Endothelial cell of umbilical vein (primary cell): ENCODE measurements at regions not wholly inside any gene's neighbourhood (a gene's known extent, or its start where the extent isn't known, plus 50 kb on each side); places are given as distances from the start of the nearest gene placed in this dataset.

Experiments used
- BruUV-seq: library from RNA; stranded (reverse); fragments of 400-500 nt; replicated peaks from 2 replicates; lab custom pipeline; 2021; lab: Mats Ljungman, UMichigan
- CTCF ChIA-PET: fragments of 300-600, 350-600 bp; sonication (Branson Sonifier 250); formaldehyde crosslinking; loops from one replicate; lab custom pipeline; 2021; ENCODE audit warnings: antibody characterized with exemption, inconsistent platforms; lab: Charles Lee
- POLR2A ChIA-PET: fragments of 300-600, 350-600 bp; sonication (Branson Sonifier 250); formaldehyde crosslinking; loops from one replicate; lab custom pipeline; 2021; ENCODE audit warnings: antibody characterized with exemption, inconsistent platforms; lab: Charles Lee
- DNase-seq: peaks from one replicate; pipeline ENCODE4 v3.0.0-alpha.2; 2011; ENCODE audit warnings: low read depth, low spot score
- FAIRE-seq: peaks from 2 replicates; lab custom pipeline; 2011; peaks lifted over from hg19 to GRCh38; lab: Jason Lieb, UNC
- H2AFZ ChIP-seq: 2 replicates; pipeline ENCODE4 v1.6.0; 2012; ENCODE audit warnings: low read depth, low read length, control low read depth, inconsistent platforms
- H3K27ac ChIP-seq: 2 replicates; pipeline ENCODE4 v1.5.1; 2011; ENCODE audit warnings: low read depth, mild to moderate bottlenecking, control low read depth, low read length, moderate library complexity; ENCODE audit not compliant: insufficient read depth
- H3K27me3 ChIP-seq, 2 experiments: 2 replicates each; pipeline versions ENCODE4 v1.6.0 to v1.6.1; 2011; ENCODE audit warnings: low read length in 2 of 2, mixed read lengths in 1 of 2; ENCODE audit not compliant: control insufficient read depth in 2 of 2, insufficient read depth in 2 of 2
- H3K36me3 ChIP-seq, 2 experiments: 2 replicates in 1 of 2; 3 replicates in 1 of 2; pipeline ENCODE4 v1.5.1; 2011; ENCODE audit warnings: low read length in 2 of 2, mild to moderate bottlenecking in 1 of 2, moderate library complexity in 1 of 2; ENCODE audit not compliant: control insufficient read depth in 2 of 2, insufficient read depth in 2 of 2; ENCODE audit errors: extremely low read depth in 1 of 2
- H3K4me1 ChIP-seq: 3 replicates; pipeline ENCODE4 v1.5.1; 2011; ENCODE audit warnings: mild to moderate bottlenecking, low read length; ENCODE audit not compliant: control insufficient read depth, insufficient read depth; ENCODE audit errors: extremely low read depth
- H3K4me2 ChIP-seq: 2 replicates; pipeline ENCODE4 v1.6.1; 2011; ENCODE audit warnings: low read length, control low read depth, mixed read lengths; ENCODE audit not compliant: insufficient read depth
- H3K4me3 ChIP-seq, 3 experiments: fragments of 200-600 bp in 1 of 3; sonication (generic), shearing (Covaris generic) in 1 of 3; replicated peaks in 1 of 3; 2 replicates each; pipeline ENCODE4 v1.5.1; 2011 to 2016; ENCODE audit warnings: control low read depth in 3 of 3, low read length in 3 of 3, mild to moderate bottlenecking in 2 of 3, inconsistent platforms in 1 of 3, low read depth in 1 of 3, moderate library complexity in 1 of 3; ENCODE audit not compliant: insufficient read depth in 1 of 3
- H3K79me2 ChIP-seq: 2 replicates; pipeline ENCODE4 v1.6.0; 2012; ENCODE audit warnings: low read length, inconsistent platforms; ENCODE audit not compliant: control insufficient read depth, insufficient read depth
- H3K9ac ChIP-seq: replicated peaks from 2 replicates; pipeline ENCODE3; 2011; ENCODE audit warnings: low read length, control low read depth; ENCODE audit not compliant: insufficient read depth; ENCODE audit errors: extremely low read depth
- H3K9me1 ChIP-seq: replicated peaks from 3 replicates; pipeline ENCODE4 v1.6.0; 2011; ENCODE audit warnings: mild to moderate bottlenecking, low read length; ENCODE audit not compliant: control insufficient read depth, insufficient read depth; ENCODE audit errors: extremely low read depth
- H3K9me3 ChIP-seq: replicated peaks from 2 replicates; pipeline ENCODE4 v1.5.1; 2012; ENCODE audit warnings: low read length, inconsistent platforms; ENCODE audit not compliant: control insufficient read depth, insufficient read depth
- H4K20me1 ChIP-seq: replicated peaks from 2 replicates; pipeline ENCODE3; 2011; ENCODE audit warnings: mild to moderate bottlenecking, low read length; ENCODE audit not compliant: control insufficient read depth, insufficient read depth; ENCODE audit errors: extremely low read depth
- CTCF ChIP-seq, 2 donors: IDR thresholded peaks; 1 replicate in 1 of 2; 2 replicates in 1 of 2; pipeline ENCODE4 v1.5.1; 2011; ENCODE audit warnings: low read length in 2 of 2, mild to moderate bottlenecking in 2 of 2, moderate library complexity in 2 of 2, control low read depth in 1 of 2, inconsistent platforms in 1 of 2, low read depth in 1 of 2; ENCODE audit not compliant: insufficient read depth in 1 of 2; ENCODE audit errors: extremely low read depth in 1 of 2
- EZH2 ChIP-seq: IDR thresholded peaks from 2 replicates; pipeline ENCODE4 v1.6.1; 2012; ENCODE audit warnings: borderline replicate concordance, low read depth, mild to moderate bottlenecking, moderate library complexity, low read length, inconsistent platforms; ENCODE audit not compliant: severe bottlenecking
- FOS ChIP-seq: IDR thresholded peaks from 2 replicates; pipeline ENCODE4 v1.6.1; 2011; ENCODE audit warnings: mild to moderate bottlenecking, low read length, moderate library complexity, borderline replicate concordance; ENCODE audit not compliant: insufficient read depth
- GATA2 ChIP-seq: IDR thresholded peaks from 2 replicates; pipeline ENCODE4 v1.7.0; 2011; ENCODE audit warnings: low read depth, mild to moderate bottlenecking, moderate library complexity, mixed read lengths, low read length; ENCODE audit not compliant: insufficient read length, insufficient read depth
- JUN ChIP-seq: IDR thresholded peaks from 2 replicates; pipeline ENCODE4 v1.6.1; 2011; ENCODE audit warnings: borderline replicate concordance, low read depth; ENCODE audit not compliant: insufficient read length, insufficient read depth
- MAX ChIP-seq: IDR thresholded peaks from 2 replicates; pipeline ENCODE4 v1.6.1; 2011; ENCODE audit not compliant: insufficient read depth, insufficient read length
- MYC ChIP-seq: IDR thresholded peaks from one replicate; pipeline ENCODE4 v1.6.1; 2011; ENCODE audit warnings: mild to moderate bottlenecking, low read depth, low read length
- POLR2A ChIP-seq: IDR thresholded peaks from 2 replicates; pipeline ENCODE4 v1.6.1; 2012; ENCODE audit warnings: low read depth, mild to moderate bottlenecking, control low read depth, low read length
- POLR2AphosphoS5 ChIP-seq: IDR thresholded peaks from 2 replicates; pipeline ENCODE4 v1.6.1; 2012; ENCODE audit warnings: low read depth, mild to moderate bottlenecking, control low read depth, low read length, moderate library complexity; ENCODE audit not compliant: insufficient read depth
- dilution Hi-C: fragments of 300-500 bp; cut with MboI; formaldehyde crosslinking; loops from one replicate; pipeline ENCODE4 v1.15.0; 2019; ENCODE audit warnings: low sequenced_read_pairs; ENCODE audit not compliant: extremely low pct_ligation_motif_present
- intact Hi-C: fragments of 100-400 bp; cut with micrococcal nuclease; formaldehyde crosslinking; loops from one replicate; pipeline ENCODE4 v1.10.0; 2022

- Histone ChIP-seq H3K36me3 (no peaks in the 10 kb centered on the region), H3K4me2 (no peak overlapping the region), H3K27me3 (no peaks in the 10 kb centered on the region), H2AFZ (no peak overlapping the region), H3K4me3 (no peak overlapping the region), H3K9me1 (no peaks in the 10 kb centered on the region), H3K4me1 (no peaks in the 10 kb centered on the region), H3K27ac (no peak overlapping the region), H4K20me1 (no peaks in the 10 kb centered on the region), H3K79me2 (no peaks in the 10 kb centered on the region), H3K9ac (no peak overlapping the region), H3K9me3 (no peaks in the 10 kb centered on the region)
- FAIRE-seq = no peak
- TF ChIP-seq GATA2 = no peak
- no peak for TF ChIP-seq FOS
- TF ChIP-seq EZH2 = no peak
- TF ChIP-seq MYC = no peak
- TF ChIP-seq JUN = no peak
- TF ChIP-seq MAX = no peak
- TF ChIP-seq POLR2A = no peak
- TF ChIP-seq CTCF (IDR thresholded peaks at IDR 0.05; ENCODE audit: extremely low read depth in 1 of 2, insufficient read depth in 1 of 2, low read depth in 1 of 2, low read length in 2 of 2) = no peak
- no peak for TF ChIP-seq POLR2AphosphoS5
- intact Hi-C loops (no loop called here), dilution Hi-C loops (no loop called here)
- ChIA-PET POLR2A (no interaction called here), CTCF (no interaction called here)
- no TSS peak for BruUV-seq
- no peak for DNase-seq
Observed at GRCh38 chr1:240695416-240695815, 83.5 kb upstream of the GREM2 start.
